AG04449 (cell line): ENCODE measurements at regions not wholly inside any gene's neighbourhood (a gene's known extent, or its start where the extent isn't known, plus 50 kb on each side); places are given as distances from the start of the nearest gene placed in this dataset.
"Not testable (repeated sequence)": the region's sequence is repeated elsewhere in the genome, so short reads cannot be mapped to it uniquely, and the experiment has no call there.

Source experiments
- CTCF ChIA-PET: fragments of 350-600 bp; formaldehyde crosslinking; extraction: SDS; loops from one replicate; lab custom pipeline; 2021; ENCODE audit warnings: antibody characterized with exemption; lab: Yijun Ruan, JAX
- POLR2A ChIA-PET: fragments of 400-600, 350-600 bp; formaldehyde crosslinking; extraction: SDS; loops from one replicate; lab custom pipeline; 2020; ENCODE audit warnings: antibody characterized with exemption, inconsistent platforms; lab: Yijun Ruan, JAX
- DNase-seq: peaks from one replicate; pipeline ENCODE4 v3.0.0-alpha.2; 2010; ENCODE audit warnings: low read depth, low spot score
- H3K4me3 ChIP-seq: 2 replicates; pipeline ENCODE4 v1.5.1; 2011; ENCODE audit warnings: low read depth, mild to moderate bottlenecking, control low read depth, low read length
- TF ChIP-seq, protein P1 (sequence below): IDR thresholded peaks from one replicate; pipeline ENCODE4 v1.5.1; 2011; ENCODE audit warnings: mild to moderate bottlenecking, moderate library complexity, low read length, control low read depth, inconsistent platforms; ENCODE audit not compliant: insufficient read depth; ENCODE audit errors: missing control alignments

- not testable (repeated sequence) for H3K4me3 ChIP-seq, DNase-seq
- CTCF ChIA-PET: interaction anchor here (0.9 to 4.0 kb wide), 17 partner anchors 10 to 526 kb away, joined by 3 to 40 read pairs (median 5); no protein-coding TSS in a partner anchor
- POLR2A ChIA-PET: interaction anchor here (2.5 kb wide), 1 partner anchor 10 kb away, joined by 24 read pairs; no protein-coding TSS in a partner anchor
Measured at GRCh38 chr2:131671841-131672470, 144.3 kb downstream of the CCDC74A start.

DNA sequence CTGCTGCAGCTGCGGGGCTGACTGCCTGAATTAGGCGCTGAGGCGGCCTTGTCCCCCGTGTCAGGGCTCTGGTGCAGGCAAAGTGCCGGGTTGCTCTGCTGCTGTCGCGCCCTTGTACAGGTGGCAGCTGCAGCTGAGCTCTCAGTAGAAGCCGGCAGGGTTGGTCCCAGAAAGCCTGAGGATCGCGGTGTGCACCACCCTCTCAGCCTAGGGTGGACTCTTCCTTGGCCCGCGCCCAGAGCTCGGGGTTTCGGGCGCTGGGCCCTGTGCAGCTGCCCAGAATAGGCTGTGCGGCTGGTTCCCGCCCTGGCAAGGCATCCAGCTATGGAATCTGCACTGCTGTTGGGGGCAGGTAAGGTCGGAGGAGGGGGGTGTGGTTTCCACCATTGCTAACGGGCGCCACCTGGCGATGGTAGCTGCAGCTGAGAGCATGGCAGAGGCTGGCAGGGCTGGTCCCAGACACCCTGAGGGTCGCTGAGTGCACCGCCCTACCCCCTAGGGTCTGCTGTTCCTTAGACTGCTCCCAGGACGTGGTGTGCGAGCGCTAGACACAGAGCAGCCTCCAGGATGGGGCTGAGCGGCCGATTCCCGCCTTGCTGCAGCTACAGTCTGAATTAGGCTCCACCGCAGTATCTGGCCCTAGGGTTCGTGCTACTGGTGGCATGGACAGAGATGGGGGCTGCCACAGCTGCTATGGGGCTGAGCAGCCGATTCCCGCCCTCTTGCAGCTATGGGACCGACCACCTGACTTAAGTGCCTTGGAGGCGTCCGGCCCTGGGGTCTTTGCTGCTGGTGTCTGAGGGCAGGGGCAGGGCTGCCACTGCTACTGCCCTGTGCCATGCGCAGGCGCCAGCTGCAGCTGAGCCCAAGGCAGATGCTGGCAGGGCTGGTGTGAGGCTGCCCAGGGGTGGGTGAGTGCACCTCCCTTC is 145.0 kb downstream of the CCDC74A start:
- POLR2A ChIA-PET: interaction anchor here (1.5 to 2.5 kb wide), 2 partner anchors 10 kb away, joined by 3 to 24 read pairs; no protein-coding TSS in a partner anchor
- CTCF ChIA-PET: interaction anchor here (0.7 to 4.0 kb wide), 21 partner anchors 9 to 526 kb away, joined by 3 to 40 read pairs (median 5); no protein-coding TSS in a partner anchor
- DNase-seq: not testable (repeated sequence)
- TF ChIP-seq, protein P1, sequence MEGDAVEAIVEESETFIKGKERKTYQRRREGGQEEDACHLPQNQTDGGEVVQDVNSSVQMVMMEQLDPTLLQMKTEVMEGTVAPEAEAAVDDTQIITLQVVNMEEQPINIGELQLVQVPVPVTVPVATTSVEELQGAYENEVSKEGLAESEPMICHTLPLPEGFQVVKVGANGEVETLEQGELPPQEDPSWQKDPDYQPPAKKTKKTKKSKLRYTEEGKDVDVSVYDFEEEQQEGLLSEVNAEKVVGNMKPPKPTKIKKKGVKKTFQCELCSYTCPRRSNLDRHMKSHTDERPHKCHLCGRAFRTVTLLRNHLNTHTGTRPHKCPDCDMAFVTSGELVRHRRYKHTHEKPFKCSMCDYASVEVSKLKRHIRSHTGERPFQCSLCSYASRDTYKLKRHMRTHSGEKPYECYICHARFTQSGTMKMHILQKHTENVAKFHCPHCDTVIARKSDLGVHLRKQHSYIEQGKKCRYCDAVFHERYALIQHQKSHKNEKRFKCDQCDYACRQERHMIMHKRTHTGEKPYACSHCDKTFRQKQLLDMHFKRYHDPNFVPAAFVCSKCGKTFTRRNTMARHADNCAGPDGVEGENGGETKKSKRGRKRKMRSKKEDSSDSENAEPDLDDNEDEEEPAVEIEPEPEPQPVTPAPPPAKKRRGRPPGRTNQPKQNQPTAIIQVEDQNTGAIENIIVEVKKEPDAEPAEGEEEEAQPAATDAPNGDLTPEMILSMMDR: peak; percentile 49
- peak overlapping the region; percentile 44 for H3K4me3 ChIP-seq

DNA sequence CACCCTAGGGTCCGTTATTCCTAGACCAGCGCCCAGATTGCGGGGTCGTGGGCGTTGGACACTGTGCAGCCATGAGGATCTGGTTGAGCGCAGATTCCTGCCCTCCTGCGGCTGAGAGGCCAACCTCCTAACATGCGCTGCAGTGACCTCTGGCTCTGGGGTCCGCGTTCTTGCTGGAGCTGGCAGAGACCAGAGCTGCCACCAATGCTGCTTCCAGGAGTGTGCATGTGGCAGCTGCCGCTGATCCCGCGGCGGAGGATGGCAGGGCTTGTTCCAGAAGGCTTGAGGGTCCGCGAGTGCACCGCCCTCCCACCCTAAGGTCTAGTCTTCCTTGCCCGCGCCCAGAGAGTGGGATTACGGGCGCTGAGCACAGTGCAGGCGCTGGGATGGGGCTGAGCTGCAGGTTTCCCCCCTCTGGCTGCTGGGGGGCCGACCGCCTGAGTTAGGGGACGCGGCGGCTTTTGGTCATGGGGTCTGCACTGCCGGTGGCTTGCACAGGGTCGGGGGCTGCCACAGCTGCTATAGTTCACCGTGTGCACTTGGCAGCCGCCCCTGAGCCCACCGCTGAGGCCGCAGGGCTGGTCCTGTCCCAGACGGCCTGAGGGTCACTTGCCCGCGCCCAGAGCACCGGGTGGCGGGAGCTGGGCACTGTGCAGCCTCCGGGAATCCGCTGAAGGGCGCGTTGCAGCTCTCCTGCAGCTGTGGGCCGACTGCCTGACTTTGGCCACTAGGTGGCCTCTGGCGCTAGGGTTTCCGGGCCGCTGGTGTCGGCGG is 145.9 kb downstream of the CCDC74A start:
- CTCF ChIA-PET: interaction anchor here (0.6 to 4.0 kb wide), 17 partner anchors 8 to 521 kb away, joined by 3 to 40 read pairs (median 5); no protein-coding TSS in a partner anchor
- H3K4me3 ChIP-seq: peak overlapping the region; percentile 44
- TF ChIP-seq, protein P1: peak; percentile 86
- POLR2A ChIA-PET: interaction anchor here (1.5 to 2.5 kb wide), 2 partner anchors 9 to 11 kb away, joined by 3 to 24 read pairs; no protein-coding TSS in a partner anchor
- DNase-seq: no peak

GRCh38 chr2:131674174-131674507 is 146.5 kb downstream of the CCDC74A start:
- POLR2A ChIA-PET: interaction anchor here (2.5 kb wide), 1 partner anchor 8 kb away, joined by 24 read pairs; no protein-coding TSS in a partner anchor
- TF ChIP-seq, protein P1: no peak
- no peak for DNase-seq
- H3K4me3 ChIP-seq: no peak overlapping the region
- CTCF ChIA-PET: interaction anchor here (0.9 to 4.0 kb wide), 10 partner anchors 8 to 521 kb away, joined by 3 to 40 read pairs (median 20); no protein-coding TSS in a partner anchor

- ChIA-PET POLR2A (interaction anchor here (1.0 to 1.9 kb wide), 3 partner anchors 9 to 189 kb away, joined by 4 to 24 read pairs (median 6); no protein-coding TSS in a partner anchor), CTCF (interaction anchor here (0.9 to 3.3 kb wide), 6 partner anchors 9 to 528 kb away, joined by 3 to 26 read pairs (median 6); no protein-coding TSS in a partner anchor)
- H3K4me3 ChIP-seq: peak overlapping the region; percentile 80
- not testable (repeated sequence) for DNase-seq
Measured at GRCh38 chr2:131681611-131682121, 154.0 kb downstream of the CCDC74A start.

DNA sequence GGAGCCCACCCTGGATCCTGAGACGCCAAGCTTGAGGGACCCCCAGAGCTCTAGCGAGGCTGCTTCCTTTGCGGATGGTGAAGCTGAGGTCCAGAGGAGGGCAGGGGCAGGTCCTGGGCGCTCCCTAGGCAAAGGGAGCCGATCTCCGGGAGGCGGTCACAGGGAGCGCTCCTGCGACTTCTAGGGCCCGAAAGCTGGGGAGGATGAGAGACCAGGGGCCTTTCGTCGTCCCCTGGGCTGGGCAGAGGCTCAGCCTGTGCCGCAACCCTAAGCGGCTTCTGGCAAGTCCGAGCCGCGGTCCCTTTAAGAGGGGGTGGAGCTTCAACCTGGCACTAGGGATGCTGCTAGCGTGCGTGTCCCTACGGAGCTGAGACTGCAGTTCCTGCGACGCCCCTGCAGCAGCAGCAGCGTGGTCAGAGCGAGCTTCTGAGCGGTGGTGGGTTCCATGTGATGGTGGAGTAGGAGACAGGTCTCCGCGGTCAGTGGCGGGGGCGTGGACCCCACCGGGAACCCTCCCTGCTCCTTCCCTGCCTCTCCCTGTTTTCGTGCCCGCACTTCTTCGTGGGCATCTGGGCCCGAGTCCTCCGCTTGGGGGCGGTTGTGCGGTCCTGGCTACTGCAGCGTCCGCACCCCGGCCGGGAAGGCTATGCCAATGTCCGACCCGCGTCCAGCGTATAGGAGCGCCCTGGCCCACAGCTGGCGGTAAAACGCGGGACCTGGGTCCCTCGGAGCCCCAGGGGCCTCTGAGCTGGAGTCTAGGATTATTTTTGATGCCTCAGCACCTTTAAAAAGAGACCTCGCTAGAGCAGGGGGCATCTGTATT is 154.6 kb downstream of the CCDC74A start:
- peak overlapping the region; percentile 80 for H3K4me3 ChIP-seq
- TF ChIP-seq, protein P1: peak; percentile 57
- POLR2A ChIA-PET: interaction anchor here (1.0 to 1.9 kb wide), 3 partner anchors 8 to 189 kb away, joined by 4 to 24 read pairs (median 6); no protein-coding TSS in a partner anchor
- CTCF ChIA-PET: interaction anchor here (0.9 to 3.3 kb wide), 7 partner anchors 9 to 529 kb away, joined by 3 to 26 read pairs (median 6); no protein-coding TSS in a partner anchor
- no peak for DNase-seq

DNA sequence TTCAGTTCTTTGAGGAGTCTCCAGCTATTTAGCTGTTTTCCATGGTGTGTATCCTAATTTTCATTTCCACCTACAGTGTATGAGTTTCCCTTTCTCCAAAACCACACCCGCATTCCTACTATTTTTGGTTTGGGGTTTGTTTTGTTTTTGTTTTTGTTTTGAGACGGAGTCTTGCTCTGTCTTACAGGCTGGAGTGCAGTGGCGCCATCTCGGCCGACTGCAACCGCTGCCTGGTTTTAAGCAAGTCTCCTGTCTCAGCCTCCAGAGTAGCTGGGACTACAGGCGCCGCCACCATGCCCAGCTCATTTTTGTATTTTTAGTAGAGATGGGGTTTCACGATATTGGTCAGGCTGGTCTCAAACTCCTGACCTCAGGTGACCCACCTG is 155.2 kb downstream of the CCDC74A start:
- ChIA-PET POLR2A (interaction anchor here (1.0 to 1.9 kb wide), 2 partner anchors 10 to 190 kb away, joined by 4 to 24 read pairs; no protein-coding TSS in a partner anchor), CTCF (interaction anchor here (0.9 to 3.3 kb wide), 5 partner anchors 10 to 190 kb away, joined by 3 to 26 read pairs (median 7); no protein-coding TSS in a partner anchor)
- not testable (repeated sequence) for DNase-seq
- H3K4me3 ChIP-seq: peak overlapping the region; percentile 80

DNA sequence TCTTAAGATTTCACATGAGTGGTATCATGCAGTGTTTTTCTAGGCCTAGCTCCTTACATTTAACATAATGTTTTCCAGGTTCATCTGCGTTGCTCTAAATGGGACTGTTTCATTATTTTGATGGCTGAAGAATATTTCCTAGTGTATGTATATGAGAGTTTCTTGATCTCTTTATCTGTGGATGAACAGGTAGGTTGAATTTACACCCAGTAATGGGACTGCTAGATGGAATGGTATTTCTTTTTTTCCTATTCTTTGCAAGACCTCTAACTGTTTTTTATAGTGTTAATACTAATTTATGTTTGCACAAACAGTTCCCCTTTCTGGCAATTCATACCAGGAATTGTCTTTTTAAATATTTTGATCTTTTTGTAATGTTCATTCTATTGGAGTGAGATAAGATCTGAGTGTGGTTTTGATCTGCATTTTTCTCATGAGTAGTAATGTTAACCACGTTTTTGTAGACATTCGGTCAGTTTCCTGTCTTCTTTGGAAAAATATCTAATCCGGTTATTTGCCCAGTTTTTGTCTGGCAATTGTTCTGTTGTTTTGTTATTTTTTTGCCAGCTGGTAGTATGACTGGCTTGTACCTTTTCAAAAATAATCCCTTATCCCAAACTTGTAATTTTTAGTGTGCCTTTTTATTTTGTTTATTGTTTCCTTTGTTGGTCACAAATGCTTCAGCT is 157.1 kb downstream of the CCDC74A start:
- H3K4me3 ChIP-seq: 0 out of 2 replicates have a peak overlapping the region, but pooled peaks have one; percentile 0
- POLR2A ChIA-PET, DNase-seq: not testable (repeated sequence)
- CTCF ChIA-PET: interaction anchor here (1.0 to 3.7 kb wide), 2 partner anchors 10 to 12 kb away, joined by 3 to 21 read pairs; no protein-coding TSS in a partner anchor
